Brain microvascular endothelial cell (primary cell): ENCODE measurements at regions not wholly inside any gene's neighbourhood (a gene's known extent, or its start where the extent isn't known, plus 50 kb on each side); places are given as distances from the start of the nearest gene placed in this dataset.
A peak's percentile ranks its signal among the peaks of the same experiment; 100 is the strongest.

Source experiments
- DNase-seq: peaks from one replicate; pipeline ENCODE4 v3.0.0-alpha.2; 2020
- H3K27ac ChIP-seq: fragments of 250-450 bp; sonication (Bioruptor Pico); 2 replicates; pipeline ENCODE4 v1.5.1; 2020; ENCODE audit warnings: mild to moderate bottlenecking, moderate library complexity
- H3K27me3 ChIP-seq: fragments of 250-450 bp; sonication (Bioruptor Pico); replicated peaks from 2 replicates; pipeline ENCODE4 v1.5.1; 2020; ENCODE audit warnings: mild to moderate bottlenecking
- H3K36me3 ChIP-seq: fragments of 250-450 bp; sonication (Bioruptor Pico); replicated peaks from 2 replicates; pipeline ENCODE4 v1.5.1; 2020; ENCODE audit warnings: mild to moderate bottlenecking
- H3K4me3 ChIP-seq: 2 replicates; pipeline ENCODE4 v1.5.1; 2011; ENCODE audit warnings: low read depth, mild to moderate bottlenecking, control low read depth, low read length, moderate library complexity
- CTCF ChIP-seq: IDR thresholded peaks from 2 replicates; pipeline ENCODE4 v1.5.1; 2011; ENCODE audit warnings: low read depth, mild to moderate bottlenecking, moderate library complexity, low read length, control low read depth, inconsistent platforms; ENCODE audit errors: missing control alignments
- in situ Hi-C: cut with HindIII; loops from 2 replicates; pipeline ENCODE4 v1.10.0; 2017; ENCODE audit warnings: low sequenced_read_pairs, low pct_ligation_motif_present

GRCh38 chr5:57783693-57784092 is 301.1 kb upstream of the ACTBL2 start:
- Histone ChIP-seq H3K27me3 (no peaks in the 10 kb centered on the region), H3K36me3 (no peaks in the 10 kb centered on the region), H3K27ac (peak overlapping the region; percentile 16), H3K4me3 (no peak overlapping the region)
- in situ Hi-C loops = loop anchor here (25.0 kb wide), 2 partner anchors 296 to 679 kb away; partner anchors contain the start of genes ACTBL2 and PLK2
- DNase-seq = no peak
- no peak for TF ChIP-seq CTCF

- no peak overlapping the region for H3K4me3 ChIP-seq
- H3K27ac ChIP-seq = no peak overlapping the region
- TF ChIP-seq CTCF = no peak
- no peaks in the 10 kb centered on the region for H3K27me3 ChIP-seq
- DNase-seq = no peak
- in situ Hi-C loops = loop anchor here (25.0 kb wide), 2 partner anchors 294 to 681 kb away; partner anchors contain the start of genes ACTBL2 and PLK2
- no peaks in the 10 kb centered on the region for H3K36me3 ChIP-seq
These were observed 298.3 kb upstream of the ACTBL2 start for GRCh38 chr5:57780961-57781325.

GRCh38 chr5:57780306-57780960 is 297.8 kb upstream of the ACTBL2 start:
- H3K4me3 ChIP-seq = no peak overlapping the region
- H3K36me3 ChIP-seq = no peaks in the 10 kb centered on the region
- H3K27me3 ChIP-seq = no peaks in the 10 kb centered on the region
- TF ChIP-seq CTCF = no peak
- peak overlapping the region; percentile 73 for H3K27ac ChIP-seq
- DNase-seq = no peak
- in situ Hi-C loops = loop anchor here (25.0 kb wide), 2 partner anchors 293 to 682 kb away; partner anchors contain the start of genes ACTBL2 and PLK2

GRCh38 chr5:57779383-57780223 is 297.0 kb upstream of the ACTBL2 start:
- peak; percentile 68 for TF ChIP-seq CTCF
- DNase-seq = peak; percentile 81
- Histone ChIP-seq H3K36me3 (no peaks in the 10 kb centered on the region), H3K4me3 (no peak overlapping the region), H3K27ac (peak overlapping the region; percentile 73), H3K27me3 (no peaks in the 10 kb centered on the region)
- in situ Hi-C loops = loop anchor here (25.0 kb wide), 2 partner anchors 292 to 683 kb away; partner anchors contain the start of genes ACTBL2 and PLK2

GRCh38 chr5:57778501-57779091 is 296.0 kb upstream of the ACTBL2 start:
- no peak overlapping the region for H3K4me3 ChIP-seq
- TF ChIP-seq CTCF = no peak
- in situ Hi-C loops = loop anchor here (25.0 kb wide), 2 partner anchors 291 to 684 kb away; partner anchors contain the start of genes ACTBL2 and PLK2
- DNase-seq = peak; percentile 66
- no peaks in the 10 kb centered on the region for H3K27me3 ChIP-seq
- H3K27ac ChIP-seq = peak overlapping the region; percentile 73
- H3K36me3 ChIP-seq = no peaks in the 10 kb centered on the region
